Stimulated activated CD4-positive, alpha-beta T cell treated with anti-CD3 and anti-CD28 coated beads, TNF-alpha, amount 100 ng/mL, for 4 hours (primary cell): ENCODE measurements at regions not wholly inside any gene's neighbourhood (a gene's known extent, or its start where the extent isn't known, plus 50 kb on each side); places are given as distances from the start of the nearest gene placed in this dataset.

Experiments used
- DNase-seq, 3 experiments: peaks; one replicate each; pipeline ENCODE4 v3.0.0-alpha.2; 2020; ENCODE audit warnings: low read depth in 3 of 3

DNA sequence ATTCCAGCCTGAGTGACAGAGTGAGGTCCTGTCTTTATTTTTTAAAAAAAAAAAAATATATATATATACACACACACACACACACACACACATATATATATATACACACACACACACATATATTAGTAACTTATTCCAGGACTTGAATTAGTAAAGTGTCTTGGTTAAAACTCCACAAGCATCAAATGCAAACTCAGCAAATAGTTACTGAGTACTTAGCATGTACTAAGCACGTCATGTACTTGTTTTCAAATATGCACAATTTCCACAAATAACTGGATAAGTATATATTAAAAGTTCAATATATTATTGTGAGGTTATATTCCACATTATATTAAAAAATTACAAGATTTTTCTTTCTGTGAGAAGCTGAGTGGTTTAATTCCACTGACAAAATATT, 304.7 kb downstream of the ZEB2 start:
- DNase-seq, result no peak

DNA sequence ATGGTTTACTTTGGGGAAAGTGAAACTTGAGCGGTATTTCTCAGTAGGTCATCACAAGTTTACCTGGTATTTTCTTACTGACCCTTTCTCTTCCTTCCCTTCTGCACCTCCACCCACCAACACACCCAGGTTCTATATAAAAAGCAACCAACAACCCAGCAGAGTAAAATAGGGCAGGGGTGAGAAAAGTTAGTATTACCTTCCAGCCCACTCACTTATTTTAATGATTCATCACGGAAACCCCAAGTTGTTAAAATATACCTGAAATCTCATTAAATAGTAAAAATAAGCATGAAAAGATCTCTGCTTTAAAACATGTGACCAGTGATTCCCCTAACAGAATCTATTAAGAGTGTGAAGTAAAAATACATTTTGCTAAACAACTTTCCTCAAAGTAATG, 306.1 kb downstream of the ZEB2 start:
- DNase-seq, result no peak

DNA sequence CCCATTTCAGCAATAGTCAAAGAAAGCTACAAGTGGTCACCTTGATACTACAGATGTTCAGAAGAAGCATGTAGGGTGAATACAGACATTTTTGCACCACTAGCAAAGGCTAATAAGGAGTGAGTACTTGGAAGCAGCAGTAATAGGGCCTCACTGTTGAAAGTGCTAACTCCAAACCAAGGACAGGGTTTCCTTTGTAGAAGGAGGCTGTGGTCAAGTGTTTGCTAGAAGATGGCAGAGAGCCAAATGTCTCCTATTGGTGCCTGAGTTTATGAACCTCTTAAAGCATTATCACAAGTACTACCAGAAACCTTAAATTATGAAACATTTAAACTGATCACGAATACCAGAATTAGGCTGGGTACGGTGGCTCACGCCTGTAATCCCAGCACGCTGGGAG, 308.1 kb downstream of the ZEB2 start:
- DNase-seq, result no peak

DNA sequence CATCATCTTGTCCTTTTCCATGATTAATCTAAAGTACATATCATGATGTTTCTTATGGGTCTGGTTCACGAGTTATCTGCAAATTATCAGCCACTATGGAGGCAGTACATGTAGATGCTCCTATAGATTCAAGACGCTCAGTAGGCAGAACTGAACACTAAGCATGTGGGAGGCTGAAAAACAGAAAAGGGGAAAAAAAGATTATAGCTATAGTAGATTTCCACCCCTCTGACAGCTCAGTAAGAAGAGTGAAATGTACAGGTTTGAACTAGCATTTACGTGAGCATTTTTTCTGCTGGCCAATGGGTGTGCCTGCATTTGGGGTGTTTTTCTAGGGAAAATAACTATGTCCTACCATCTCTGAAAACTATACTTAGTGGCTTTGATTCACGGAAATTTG, 308.9 kb downstream of the ZEB2 start:
- DNase-seq, result no peak

DNA sequence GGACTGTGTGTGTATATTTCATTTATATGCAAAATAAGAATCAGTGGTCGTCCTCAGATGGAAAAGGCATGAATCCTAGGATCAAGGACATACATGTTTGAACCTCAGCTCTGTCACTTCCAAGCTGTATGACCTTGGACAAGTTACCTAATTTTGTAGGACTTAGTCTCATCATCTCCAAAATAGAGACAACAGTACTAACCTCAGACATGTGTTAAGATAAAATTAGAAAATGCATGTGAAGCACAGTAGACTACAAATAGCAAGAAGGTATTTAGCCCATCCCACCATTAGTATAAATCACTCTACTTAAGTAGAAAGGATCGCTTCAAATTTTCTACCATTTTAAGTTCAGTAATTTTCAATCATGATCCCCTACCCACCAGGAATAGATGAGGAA, 309.8 kb downstream of the ZEB2 start:
- no peak for DNase-seq

DNA sequence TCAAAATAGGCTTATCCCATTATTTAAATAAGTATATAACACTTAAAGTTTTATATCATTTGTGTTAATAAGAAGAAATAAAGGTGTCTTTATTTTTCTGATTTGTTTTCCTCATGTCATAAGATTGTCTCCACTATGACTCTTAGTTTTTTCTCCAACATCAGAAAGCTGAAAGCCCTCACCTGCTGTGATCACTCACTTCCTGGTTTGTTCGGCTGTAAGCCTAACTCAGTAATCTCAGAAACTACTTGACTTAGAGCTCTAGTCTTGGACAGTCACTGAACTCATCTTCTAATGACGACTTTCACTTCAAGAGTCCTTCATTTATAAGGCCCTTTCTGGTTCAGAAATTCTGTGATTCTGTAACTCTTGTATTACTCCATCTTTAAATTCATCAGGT, 311.0 kb downstream of the ZEB2 start:
- DNase-seq, result no peak

DNA sequence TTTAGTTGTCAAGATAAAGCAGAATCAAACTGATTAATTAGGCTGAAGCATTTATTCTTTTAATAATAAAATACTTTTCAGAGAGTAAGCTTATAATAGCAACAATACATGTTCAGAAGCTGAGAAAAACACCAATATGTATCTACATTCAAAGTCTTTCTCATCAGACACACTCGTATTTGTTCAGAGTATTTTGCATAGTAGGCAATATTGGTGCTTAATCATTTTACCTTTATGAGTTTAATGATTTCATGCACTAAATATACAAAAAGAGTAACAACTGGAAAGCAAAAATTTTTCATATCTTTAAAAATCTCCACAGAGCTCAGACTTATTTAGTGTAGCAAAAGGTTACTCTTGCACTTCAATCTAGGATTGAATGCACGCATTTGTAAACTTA, 313.9 kb downstream of the ZEB2 start:
- DNase-seq, result no peak

DNA sequence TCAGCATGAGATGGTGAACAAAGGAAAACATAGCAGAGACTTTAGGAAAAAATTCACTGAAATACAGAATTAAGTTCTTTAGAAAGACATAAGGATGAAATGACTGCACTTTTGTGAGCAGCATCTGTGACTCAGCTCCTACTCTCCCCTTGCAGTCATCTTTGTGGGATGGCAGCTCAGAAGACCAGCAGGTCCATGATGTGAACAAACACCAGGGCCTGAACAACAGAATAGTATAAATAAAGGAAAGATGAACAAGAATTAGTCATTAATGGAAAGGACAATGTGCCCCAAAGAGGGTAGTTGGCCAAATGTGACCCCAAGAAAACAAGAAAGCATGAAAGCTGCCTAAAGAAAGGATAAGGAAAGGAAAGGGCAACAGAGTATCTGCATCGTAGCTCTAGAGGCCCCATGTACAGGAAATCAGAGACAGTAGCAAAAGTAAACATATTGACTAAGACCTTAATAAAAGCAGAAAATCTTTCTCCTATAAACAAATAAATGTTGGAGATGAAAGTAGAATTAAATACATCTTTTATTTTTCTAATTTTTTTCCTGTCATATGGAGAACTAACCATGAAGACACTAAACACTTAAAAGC, 318.0 kb downstream of the ZEB2 start:
- DNase-seq, result no peak

DNA sequence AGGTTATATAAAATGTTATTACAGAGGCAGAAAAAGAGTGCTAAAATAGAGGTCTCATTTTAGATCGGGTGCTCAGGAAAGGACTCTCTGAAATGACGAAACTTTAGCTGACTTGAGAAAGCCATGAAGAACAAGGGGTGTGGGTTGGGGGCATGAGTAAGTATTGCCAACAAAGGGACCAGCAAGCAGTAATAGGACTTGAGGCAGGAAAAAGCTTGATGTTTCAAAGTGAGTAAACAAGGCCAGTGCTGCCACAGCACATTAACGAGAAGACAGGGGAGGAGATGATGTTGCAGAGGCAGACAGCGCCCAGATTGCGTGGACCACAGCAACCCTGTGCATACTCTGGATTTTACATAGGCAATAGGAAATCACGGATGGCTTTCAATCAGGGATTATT, 318.8 kb downstream of the ZEB2 start:
- DNase-seq, result no peak

DNA sequence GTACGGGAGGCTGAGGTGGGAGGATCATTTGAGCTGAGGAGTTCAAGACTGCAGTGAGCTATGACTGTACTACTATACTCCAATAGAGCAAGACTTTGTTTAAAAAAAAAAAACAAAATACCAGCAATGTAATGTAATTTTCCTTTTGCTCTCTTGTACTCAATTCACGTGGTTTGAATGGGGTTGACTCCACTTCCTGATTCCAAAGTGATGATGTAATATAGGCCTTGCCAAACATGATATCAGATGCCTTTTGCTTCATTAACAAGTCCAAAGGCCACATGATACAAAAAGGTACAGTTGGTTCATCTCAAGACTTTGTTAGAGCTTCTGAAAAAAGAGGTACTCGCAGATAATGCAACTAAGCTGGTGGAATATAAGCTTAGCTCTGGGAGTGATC, 321.8 kb downstream of the ZEB2 start:
- no peak for DNase-seq

DNA sequence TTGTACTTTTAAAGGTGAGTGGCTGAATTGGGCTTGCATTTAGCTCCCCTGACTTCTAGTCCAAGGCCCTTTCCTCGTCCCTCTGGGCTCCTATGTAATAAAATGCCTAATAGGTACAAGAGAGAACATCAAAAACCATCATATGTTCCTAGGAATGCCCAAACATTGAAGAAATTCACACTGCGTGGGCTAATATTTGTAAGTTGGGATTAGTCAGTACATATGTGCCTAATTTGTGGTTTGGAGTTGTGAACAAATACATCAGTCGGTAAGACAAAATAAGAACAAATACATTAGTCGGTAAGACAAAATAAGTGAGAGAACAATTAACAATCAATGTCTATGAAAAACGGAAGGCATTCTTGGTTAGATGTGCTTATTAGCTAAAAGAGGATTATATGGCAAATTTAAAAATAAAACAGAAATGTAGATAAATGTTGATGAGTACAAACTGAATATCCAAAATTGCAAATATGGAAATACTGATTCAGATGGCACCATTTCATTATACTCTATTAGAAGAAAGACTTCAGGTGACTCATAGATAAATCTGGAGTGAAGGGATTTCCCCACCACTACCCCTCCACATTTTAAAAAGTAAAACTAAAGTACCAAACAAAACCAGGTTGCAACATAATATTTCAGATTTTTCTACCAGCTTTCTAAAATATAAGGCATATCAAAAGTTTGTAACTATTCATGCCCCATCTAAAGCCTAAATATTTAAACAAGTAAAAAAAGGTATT, 325.4 kb downstream of the ZEB2 start:
- no peak for DNase-seq

DNA sequence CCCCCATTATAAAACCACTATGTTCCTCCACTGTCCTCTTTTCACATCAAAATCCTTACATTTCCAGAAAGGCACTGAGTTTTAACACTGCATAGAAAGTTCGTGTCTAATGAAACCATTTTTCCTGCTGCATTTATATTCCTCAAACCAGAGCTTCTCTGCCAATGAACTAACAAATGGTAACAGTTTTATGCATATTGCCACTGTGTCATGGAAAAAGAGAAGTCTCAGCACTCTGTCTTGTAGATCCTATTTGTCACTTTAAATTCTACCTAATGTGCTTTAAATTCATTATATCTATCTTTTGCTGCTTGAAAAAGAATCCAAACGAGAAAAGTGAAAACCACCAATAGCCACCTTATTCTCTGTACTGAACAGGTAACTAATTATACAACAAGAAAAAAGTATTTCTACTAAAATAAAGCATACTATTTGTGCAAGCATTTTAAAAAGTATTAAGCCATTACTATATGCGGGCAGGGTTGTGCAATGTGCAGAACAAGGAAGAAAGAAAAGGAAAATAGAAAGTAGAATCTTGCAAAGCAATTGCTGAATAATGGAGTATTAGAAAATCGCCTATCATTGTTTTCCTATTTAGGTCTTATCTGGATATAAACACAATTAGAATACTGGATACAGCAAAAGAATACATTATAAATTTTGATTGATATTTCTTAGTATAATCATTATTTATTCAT, 328.9 kb downstream of the ZEB2 start:
- DNase-seq, result no peak

DNA sequence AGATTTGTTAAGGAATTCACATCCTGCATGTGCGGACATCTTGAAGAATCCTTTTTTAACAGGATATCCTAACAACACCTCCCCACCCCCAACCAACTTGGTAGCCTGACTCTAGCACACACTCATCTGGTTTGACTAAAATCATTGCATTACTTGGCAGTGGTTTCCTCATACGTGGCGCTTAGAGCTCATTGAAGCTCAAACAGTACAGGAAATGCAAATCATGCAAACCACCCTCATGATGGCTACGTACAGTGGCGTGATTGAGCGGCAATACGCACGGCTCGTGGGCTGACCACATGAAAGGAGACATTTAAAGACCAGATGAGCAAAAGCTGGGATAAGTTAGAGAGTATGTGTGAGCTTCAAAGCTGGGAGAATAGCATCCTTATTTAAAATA, 336.2 kb downstream of the ZEB2 start:
- peak in 2 of 3 experiments; percentile 45 to 48 for DNase-seq

DNA sequence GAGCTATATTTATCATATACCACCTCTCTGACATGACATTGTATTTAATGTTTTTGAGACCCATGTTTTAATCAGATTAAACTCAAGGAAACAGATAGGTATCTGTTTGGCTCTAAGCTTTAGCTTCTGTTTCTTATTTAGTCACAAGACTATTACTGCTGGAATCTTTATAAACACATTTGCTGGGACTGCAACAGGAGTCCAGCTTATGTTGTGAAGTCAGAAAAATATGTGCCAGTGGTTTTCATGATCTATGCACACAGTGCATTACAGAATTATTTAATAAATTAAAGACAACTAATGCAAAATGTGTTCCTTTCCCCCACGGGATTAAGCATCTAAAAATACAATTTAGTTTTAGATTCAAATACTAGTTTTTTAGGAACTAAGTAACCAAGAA, 338.9 kb downstream of the ZEB2 start:
- DNase-seq, result no peak

DNA sequence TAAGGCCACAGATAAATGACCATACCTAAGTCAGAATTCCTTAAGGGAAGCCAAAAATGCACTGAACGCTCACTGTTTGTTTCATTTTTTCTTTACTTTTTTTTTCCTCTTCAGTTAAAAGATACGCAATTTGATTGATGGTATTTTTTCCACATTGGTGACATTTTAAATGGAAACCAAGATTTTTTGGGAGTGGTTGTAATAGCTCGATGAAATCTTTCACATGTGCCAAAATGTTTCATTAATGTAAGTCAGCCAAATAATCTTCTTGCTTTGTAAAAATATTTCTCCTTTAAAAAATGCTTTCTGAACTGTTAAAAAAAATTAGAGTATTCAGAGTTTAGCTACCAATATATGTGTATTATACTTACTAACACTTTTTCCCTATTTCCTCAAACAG, 339.8 kb downstream of the ZEB2 start:
- no peak for DNase-seq

DNA sequence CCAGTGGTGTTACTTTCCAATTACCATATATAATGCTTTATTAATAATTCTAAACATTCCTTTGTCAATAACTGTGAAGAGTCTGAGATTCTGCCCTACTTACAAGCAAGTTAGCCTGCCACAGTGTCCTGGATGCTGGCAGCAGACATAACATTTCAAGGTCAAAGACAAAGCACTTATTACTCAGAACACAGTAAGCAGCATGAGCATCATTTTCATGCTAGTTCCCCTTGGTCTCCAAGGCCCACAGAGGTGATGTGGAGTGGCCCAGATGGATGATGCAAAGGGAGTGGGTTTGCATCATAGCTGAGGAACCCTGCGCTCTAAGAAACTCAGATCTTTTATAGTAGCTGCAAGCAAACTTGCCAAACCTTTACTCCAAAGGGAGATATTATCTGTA, 349.7 kb downstream of the ZEB2 start:
- no peak for DNase-seq

DNA sequence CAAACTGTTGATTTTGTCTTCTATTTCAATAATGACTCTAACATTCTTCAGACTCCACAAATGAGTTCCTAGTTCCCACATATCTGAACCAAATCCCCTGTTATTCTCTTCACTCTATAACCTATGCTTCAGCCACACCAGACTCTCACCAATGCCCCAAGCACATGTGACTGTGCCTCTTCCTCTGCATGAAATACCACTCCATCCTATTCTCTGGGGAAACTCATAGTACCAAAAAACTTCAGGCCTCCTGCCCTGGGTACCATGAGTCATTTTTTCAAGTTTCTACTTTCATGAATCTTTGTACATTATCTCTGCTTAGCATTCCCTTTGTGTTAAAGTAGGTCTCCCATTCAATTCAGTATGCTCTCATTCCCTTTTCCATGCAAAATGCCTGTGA, 353.2 kb downstream of the ZEB2 start:
- DNase-seq, result no peak

DNA sequence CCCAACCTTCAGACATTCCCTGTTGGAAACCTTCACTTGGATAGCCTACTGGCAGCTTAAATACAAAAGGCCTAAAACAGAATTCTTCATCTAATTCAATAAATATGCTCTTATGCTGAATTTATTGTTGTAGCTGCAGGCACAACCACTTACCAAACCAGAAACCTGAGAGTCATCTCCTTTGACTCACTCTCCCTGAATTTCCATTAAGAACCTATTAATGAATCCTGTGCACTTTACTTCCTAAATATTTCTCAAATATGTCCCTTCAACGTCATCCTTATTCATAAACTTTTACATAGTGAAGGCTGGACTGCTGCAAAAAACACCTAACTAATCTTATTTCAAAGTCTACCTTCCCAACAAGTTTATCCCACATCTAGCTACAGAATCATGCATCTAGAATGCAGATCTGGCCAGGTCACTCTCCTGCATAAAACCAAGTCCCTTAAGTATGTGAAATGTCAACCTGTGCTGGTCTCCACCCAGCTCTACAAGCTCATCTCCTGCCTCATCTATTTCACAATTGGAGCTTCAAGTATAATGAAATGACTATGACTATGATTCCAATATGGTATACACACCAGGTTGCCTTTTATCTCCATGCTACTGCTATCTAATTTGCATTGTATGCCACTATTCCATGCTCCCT, 354.2 kb downstream of the ZEB2 start:
- no peak for DNase-seq

DNA sequence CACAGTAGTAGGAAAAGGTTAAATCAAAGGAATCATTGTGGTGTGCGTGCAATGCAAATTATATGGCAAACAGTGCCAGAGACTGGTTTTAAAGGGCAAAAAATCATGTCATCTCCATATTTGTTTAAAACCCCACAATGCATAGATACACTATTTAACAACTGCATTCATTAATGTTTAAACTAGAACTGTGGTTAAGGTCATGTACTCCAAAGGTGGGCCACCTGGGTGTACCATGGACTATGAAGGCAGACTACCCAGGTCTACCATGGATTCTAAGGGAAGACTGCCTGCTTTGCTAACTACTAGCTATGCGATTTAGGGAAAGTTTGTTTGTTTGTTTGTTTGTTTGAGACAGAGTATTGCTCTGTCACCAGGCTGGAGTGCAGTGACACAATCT, 356.3 kb downstream of the ZEB2 start:
- DNase-seq, result no peak

DNA sequence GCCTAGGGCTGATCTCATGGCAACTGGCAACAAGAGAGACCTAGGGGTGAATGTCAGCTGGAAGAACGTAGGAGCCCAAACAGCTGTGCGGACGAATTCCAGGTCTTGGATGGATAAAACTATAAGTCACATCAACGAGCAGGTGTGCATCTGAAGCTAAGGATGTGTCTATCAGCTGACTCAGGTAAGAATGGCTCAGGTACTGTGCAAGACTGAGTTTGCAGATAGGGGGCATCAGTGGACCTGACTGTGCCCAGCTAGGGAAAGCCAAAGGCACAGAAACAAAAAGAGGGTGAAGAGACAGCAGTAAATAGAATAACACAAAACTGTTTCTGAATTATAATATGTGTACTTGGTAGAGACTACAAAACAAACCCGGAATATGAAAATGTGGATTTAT, 357.3 kb downstream of the ZEB2 start:
- peak in 2 of 3 experiments; percentile 3 to 13 for DNase-seq

DNA sequence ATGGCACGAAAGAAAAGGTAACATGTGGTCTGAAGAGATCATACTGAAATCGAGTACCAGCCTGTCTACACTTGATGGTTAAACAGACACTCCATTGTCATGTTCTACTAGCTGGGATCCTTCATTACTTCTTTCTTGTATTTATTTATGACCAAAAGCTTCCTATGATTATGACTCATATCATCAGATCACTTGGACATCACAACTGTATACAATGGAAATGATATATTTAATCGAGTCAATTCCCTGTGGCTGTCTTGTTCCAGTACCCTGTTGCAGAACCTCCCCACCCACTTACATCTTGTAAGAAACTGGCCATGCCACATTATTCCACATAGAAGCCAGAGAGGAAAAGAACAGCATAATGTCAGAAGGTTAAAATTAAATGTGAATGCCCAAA, 358.9 kb downstream of the ZEB2 start:
- no peak for DNase-seq

DNA sequence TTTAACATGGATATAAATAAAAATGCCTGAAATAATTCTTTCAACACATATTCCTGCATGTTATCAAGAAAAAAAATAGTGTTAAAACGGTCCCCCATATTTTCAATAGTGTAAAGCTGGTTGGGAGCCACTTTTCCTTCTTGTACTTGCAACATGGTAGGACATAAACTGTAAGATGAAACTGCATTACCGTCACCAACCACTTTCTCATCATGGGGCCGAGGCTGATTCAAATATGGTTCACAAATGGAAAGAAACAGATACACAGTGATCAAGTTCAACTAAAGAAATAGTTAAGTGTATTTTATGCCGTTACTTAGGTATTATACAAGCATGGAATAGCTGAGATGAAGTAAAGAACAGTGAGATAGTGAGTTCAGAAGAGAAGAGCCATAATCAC, 360.7 kb downstream of the ZEB2 start:
- no peak for DNase-seq

DNA sequence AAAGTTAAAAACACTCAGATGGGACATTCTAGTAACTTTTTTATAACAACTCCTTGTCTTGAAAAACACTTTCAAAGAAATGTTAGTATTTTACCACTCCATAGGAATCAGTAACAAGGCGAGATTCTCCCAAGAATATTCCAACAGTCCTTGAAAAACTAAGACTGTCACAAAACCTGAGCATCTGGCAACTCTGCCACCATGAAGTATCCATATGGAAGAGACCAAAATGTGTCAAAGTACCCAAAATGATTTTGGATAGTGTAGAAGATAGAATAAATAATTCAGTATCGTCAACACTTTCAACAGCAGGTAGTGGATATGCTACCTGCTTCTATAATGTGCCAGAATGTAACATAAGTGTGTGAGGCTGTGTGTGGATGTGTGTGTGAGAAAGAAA, 361.8 kb downstream of the ZEB2 start:
- DNase-seq, result no peak
